ENCODE measurements at regions not wholly inside any gene's neighbourhood (a gene's known extent, or its start where the extent isn't known, plus 50 kb on each side); places are given as distances from the start of the nearest gene placed in this dataset.

- no peak for TF ChIP-seq EP300 (IDR thresholded peaks at IDR 0.05)
- Histone ChIP-seq H3K36me3 (no peaks in the 10 kb centered on the region), H3K27me3 (no peaks in the 10 kb centered on the region), H3K4me1 (no peaks in the 10 kb centered on the region), H3K27ac (no peak overlapping the region), H3K9me3 (no peaks in the 10 kb centered on the region), H3K4me3 (no peak overlapping the region)
- ATAC-seq (ENCODE audit: low FRiP score in 2 of 2) (no peak), DNase-seq (no peak)
- 53 to 85% methylated on average over 1 to 6 of the region's 6 CpGs for WGBS, 2 donors
Measured at GRCh38 chr4:33864290-33864859, 2379.9 kb downstream of the ARAP2 start.

GRCh38 chr4:33873791-33874190, 2370.5 kb downstream of the ARAP2 start:
- Histone ChIP-seq H3K27me3 (no peaks in the 10 kb centered on the region), H3K36me3 (no peaks in the 10 kb centered on the region), H3K4me1 (no peaks in the 10 kb centered on the region), H3K4me3 (no peak overlapping the region), H3K9me3 (peaks cover 0 to 2% (median 0%) of the 10 kb centered on the region in 4 donors), H3K27ac (no peak overlapping the region)
- no peak for ATAC-seq (ENCODE audit: low FRiP score in 2 of 2)
- 65 to 70% methylated on average over 1 of the region's 1 CpG for WGBS, 2 donors
- TF ChIP-seq POLR2A (IDR thresholded peaks at IDR 0.05), result no peak
- no peak for TF ChIP-seq POLR2AphosphoS5 (IDR thresholded peaks at IDR 0.05)
- no peak for TF ChIP-seq CTCF (IDR thresholded peaks at IDR 0.05)
- TF ChIP-seq EP300 (IDR thresholded peaks at IDR 0.05), result no peak
- DNase-seq, result no peak

GRCh38 chr4:33878710-33879109, 2365.6 kb downstream of the ARAP2 start:
- Histone ChIP-seq H3K4me1 (no peaks in the 10 kb centered on the region), H3K9me3 (no peaks in the 10 kb centered on the region), H3K27ac (no peak overlapping the region), H3K4me3 (no peak overlapping the region), H3K36me3 (no peaks in the 10 kb centered on the region), H3K27me3 (no peaks in the 10 kb centered on the region)
- ATAC-seq (ENCODE audit: low FRiP score in 2 of 2), result no peak
- TF ChIP-seq EP300 (IDR thresholded peaks at IDR 0.05) (no peak), CTCF (IDR thresholded peaks at IDR 0.05) (no peak), POLR2AphosphoS5 (IDR thresholded peaks at IDR 0.05) (no peak), POLR2A (IDR thresholded peaks at IDR 0.05) (no peak)
- DNase-seq, result no peak

- Histone ChIP-seq H3K27me3 (no peaks in the 10 kb centered on the region), H3K4me1 (no peaks in the 10 kb centered on the region), H3K4me3 (no peak overlapping the region), H3K27ac (no peak overlapping the region), H3K9me3 (no peaks in the 10 kb centered on the region), H3K36me3 (no peaks in the 10 kb centered on the region)
- DNase-seq (no peak), ATAC-seq (ENCODE audit: low FRiP score in 2 of 2) (no peak)
- TF ChIP-seq CTCF (IDR thresholded peaks at IDR 0.05), result no peak
- no peak for TF ChIP-seq EP300 (IDR thresholded peaks at IDR 0.05)
- WGBS, 2 donors, result 73 to 79% methylated on average over 1 of the region's 1 CpG
Measured at GRCh38 chr4:33881176-33881575, 2363.1 kb downstream of the ARAP2 start.

- Histone ChIP-seq H3K27ac (no peak overlapping the region), H3K4me1 (no peaks in the 10 kb centered on the region), H3K9me3 (no peaks in the 10 kb centered on the region), H3K4me3 (no peak overlapping the region), H3K36me3 (no peaks in the 10 kb centered on the region), H3K27me3 (no peaks in the 10 kb centered on the region)
- ATAC-seq (ENCODE audit: low FRiP score in 2 of 2) (no peak), DNase-seq (no peak)
- TF ChIP-seq POLR2A (IDR thresholded peaks at IDR 0.05) (no peak), EP300 (IDR thresholded peaks at IDR 0.05) (no peak), POLR2AphosphoS5 (IDR thresholded peaks at IDR 0.05) (no peak), CTCF (IDR thresholded peaks at IDR 0.05) (no peak)
- 62 to 73% methylated on average over 4 of the region's 4 CpGs for WGBS, 2 donors
Measured at GRCh38 chr4:33882246-33882990, 2361.9 kb downstream of the ARAP2 start.
